Breast epithelium (tissue), 4 donors: ENCODE measurements at regions not wholly inside any gene's neighbourhood (a gene's known extent, or its start where the extent isn't known, plus 50 kb on each side); places are given as distances from the start of the nearest gene placed in this dataset.

Source experiments
- DNase-seq, 2 donors: peaks; one replicate each; pipeline ENCODE4 v3.0.0-alpha.2; 2019; ENCODE audit warnings: low spot score in 2 of 2
- H3K27ac ChIP-seq, 2 donors: fragments of 200-600 bp; sonication (generic) in 1 of 2; one replicate each; pipeline ENCODE4 v1.5.1; 2016 to 2019; ENCODE audit warnings: mild to moderate bottlenecking in 1 of 2
- H3K27me3 ChIP-seq, 2 donors: fragments of 200-600 bp; sonication (generic) in 1 of 2; one replicate each; pipeline versions ENCODE4 v1.5.1 to v1.6.0; 2017 to 2019; ENCODE audit warnings: control low read depth in 1 of 2, mild to moderate bottlenecking in 1 of 2
- H3K36me3 ChIP-seq: fragments of 200-600 bp; one replicate; pipeline ENCODE4 v1.5.1; 2019
- H3K4me1 ChIP-seq, 2 donors: fragments of 200-600 bp; sonication (generic); one replicate each; pipeline ENCODE4 v1.5.1; 2016 to 2019; ENCODE audit warnings: control low read depth in 1 of 2
- H3K4me3 ChIP-seq, 3 donors: fragments of 200-600 bp; sonication (generic); 1 replicate in 2 of 3; 2 replicates in 1 of 3; pipeline ENCODE4 v1.5.1; 2016 to 2019; ENCODE audit warnings: mild to moderate bottlenecking in 3 of 3, moderate library complexity in 2 of 3
- H3K9me3 ChIP-seq, 2 donors: fragments of 200-600 bp; sonication (generic) in 1 of 2; one replicate each; pipeline ENCODE4 v1.5.1; 2016 to 2019; ENCODE audit warnings: control low read depth in 1 of 2
- POLR2A ChIP-seq: fragments of 450-650 bp; IDR thresholded peaks from one replicate; pipeline ENCODE4 v1.6.1; 2016; ENCODE audit warnings: antibody characterized with exemption, mild to moderate bottlenecking, moderate library complexity
- POLR2AphosphoS5 ChIP-seq, 3 donors: sonication (generic); formaldehyde crosslinking; IDR thresholded peaks; one replicate each; pipeline ENCODE4 v1.6.1; 2017; ENCODE audit warnings: antibody characterized with exemption in 3 of 3
- intact Hi-C: fragments of 100-400 bp; cut with DNase I; formaldehyde crosslinking; loops from one replicate; pipeline ENCODE4 v1.15.1; 2023; ENCODE audit warnings: low total_unique reads
- TF ChIP-seq, protein P1 (sequence below), 3 donors: fragments of 450-650 bp; IDR thresholded peaks; one replicate each; pipeline ENCODE4 v1.5.1; 2016 to 2017; ENCODE audit warnings: antibody characterized with exemption in 3 of 3, mild to moderate bottlenecking in 3 of 3, moderate library complexity in 3 of 3

DNA sequence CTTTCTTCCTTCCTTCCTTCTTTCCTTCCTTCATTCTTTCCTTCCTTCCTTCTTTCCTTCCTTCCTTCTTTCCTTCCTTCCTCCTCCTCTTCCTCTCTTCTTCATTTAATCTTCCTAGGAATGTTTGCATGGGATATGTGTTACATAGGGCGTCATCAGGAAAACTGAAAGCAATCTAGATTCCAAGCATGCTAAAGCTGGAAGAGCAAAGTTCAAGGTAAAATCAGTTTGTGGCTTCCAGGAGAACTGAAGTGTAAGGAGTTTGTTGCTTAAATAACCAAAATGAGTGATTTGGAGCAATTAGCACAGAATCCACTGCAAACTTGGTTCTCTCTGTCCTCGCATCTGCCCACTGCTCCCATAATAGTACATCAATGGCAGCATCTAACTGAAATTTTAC, 716.2 kb downstream of the GBE1 start:
- H3K27me3 ChIP-seq = no peaks in the 10 kb centered on the region
- no peak overlapping the region for H3K4me3 ChIP-seq
- no peaks in the 10 kb centered on the region for H3K36me3 ChIP-seq
- intact Hi-C loops = no loop called here
- no peaks in the 10 kb centered on the region for H3K4me1 ChIP-seq
- no peaks in the 10 kb centered on the region for H3K9me3 ChIP-seq
- no peak for DNase-seq
- no peak overlapping the region for H3K27ac ChIP-seq
- TF ChIP-seq POLR2A (no peak), POLR2AphosphoS5 (IDR thresholded peaks at IDR 0.05) (no peak)
- TF ChIP-seq, protein P1, sequence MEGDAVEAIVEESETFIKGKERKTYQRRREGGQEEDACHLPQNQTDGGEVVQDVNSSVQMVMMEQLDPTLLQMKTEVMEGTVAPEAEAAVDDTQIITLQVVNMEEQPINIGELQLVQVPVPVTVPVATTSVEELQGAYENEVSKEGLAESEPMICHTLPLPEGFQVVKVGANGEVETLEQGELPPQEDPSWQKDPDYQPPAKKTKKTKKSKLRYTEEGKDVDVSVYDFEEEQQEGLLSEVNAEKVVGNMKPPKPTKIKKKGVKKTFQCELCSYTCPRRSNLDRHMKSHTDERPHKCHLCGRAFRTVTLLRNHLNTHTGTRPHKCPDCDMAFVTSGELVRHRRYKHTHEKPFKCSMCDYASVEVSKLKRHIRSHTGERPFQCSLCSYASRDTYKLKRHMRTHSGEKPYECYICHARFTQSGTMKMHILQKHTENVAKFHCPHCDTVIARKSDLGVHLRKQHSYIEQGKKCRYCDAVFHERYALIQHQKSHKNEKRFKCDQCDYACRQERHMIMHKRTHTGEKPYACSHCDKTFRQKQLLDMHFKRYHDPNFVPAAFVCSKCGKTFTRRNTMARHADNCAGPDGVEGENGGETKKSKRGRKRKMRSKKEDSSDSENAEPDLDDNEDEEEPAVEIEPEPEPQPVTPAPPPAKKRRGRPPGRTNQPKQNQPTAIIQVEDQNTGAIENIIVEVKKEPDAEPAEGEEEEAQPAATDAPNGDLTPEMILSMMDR (IDR thresholded peaks at IDR 0.05) = no peak

DNA sequence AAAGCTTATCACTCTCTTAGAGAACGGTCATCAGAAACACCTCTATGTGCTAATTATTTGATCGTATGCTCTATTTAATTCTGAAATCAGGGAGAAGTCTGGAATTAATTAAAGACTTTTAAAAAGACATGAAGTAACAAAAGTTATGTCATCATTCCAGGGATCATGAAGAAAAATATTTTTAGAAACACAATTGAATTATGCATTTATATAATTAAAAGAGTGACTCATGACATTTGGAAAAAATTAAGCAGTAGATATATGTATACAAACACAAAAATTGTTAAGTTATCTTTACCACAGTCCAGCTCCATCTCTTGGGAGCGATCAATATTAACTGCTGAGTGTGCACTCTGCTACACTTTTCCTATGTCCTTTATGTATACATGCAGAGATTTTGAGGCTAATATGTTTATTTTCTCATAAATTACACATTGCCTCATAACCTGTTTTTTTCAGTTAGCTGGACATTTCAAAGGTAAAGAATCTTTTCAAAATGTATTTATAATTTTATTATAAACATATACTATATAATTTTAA, 717.7 kb downstream of the GBE1 start:
- Histone ChIP-seq H3K4me3 (no peak overlapping the region), H3K4me1 (no peaks in the 10 kb centered on the region), H3K9me3 (no peaks in the 10 kb centered on the region), H3K27me3 (no peaks in the 10 kb centered on the region), H3K27ac (no peak overlapping the region), H3K36me3 (no peaks in the 10 kb centered on the region)
- intact Hi-C loops = no loop called here
- TF ChIP-seq POLR2AphosphoS5 (IDR thresholded peaks at IDR 0.05) (no peak), POLR2A (no peak)
- TF ChIP-seq, protein P1 (IDR thresholded peaks at IDR 0.05) = no peak
- no peak for DNase-seq

DNA sequence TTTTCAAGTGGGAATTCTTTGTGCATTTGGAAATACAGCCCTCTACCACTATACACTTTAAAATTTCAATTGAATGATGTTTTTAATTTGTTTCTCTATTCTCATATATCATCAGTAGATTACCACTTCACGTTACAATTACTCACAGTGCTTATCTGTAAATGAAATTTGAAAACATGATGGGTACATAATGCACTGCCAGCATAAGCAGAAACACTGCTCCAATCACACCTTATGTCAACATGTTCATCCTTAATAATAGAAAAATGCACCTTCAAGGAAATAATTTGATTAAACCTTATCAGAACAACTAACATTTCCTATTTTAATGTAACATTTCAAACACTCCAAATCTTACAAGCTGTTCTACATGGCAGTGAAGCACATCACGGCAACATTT, 718.4 kb downstream of the GBE1 start:
- TF ChIP-seq, protein P1 (IDR thresholded peaks at IDR 0.05) = no peak
- TF ChIP-seq POLR2AphosphoS5 (IDR thresholded peaks at IDR 0.05) = no peak
- TF ChIP-seq POLR2A = no peak
- no peaks in the 10 kb centered on the region for H3K27me3 ChIP-seq

DNA sequence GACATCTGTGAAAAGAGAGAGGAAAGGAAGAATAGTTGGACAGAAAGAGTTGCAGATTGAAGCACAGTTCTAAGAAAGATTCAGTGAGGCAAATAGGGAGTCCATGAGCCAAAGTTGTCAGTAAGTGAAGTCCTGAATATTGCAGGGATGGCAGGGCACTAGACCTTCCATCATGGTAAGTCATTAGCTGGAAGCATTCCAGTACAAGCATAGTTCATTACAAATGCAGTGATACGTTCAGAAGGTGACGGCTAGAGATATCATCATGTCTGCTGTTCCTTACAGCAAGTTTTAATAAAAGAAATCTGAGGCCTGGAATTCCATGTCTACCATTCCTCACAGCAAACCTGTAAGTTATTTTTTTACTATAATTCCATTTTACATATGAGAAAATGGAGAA, 720.1 kb downstream of the GBE1 start:
- intact Hi-C loops = no loop called here
- no peaks in the 10 kb centered on the region for H3K36me3 ChIP-seq
- TF ChIP-seq POLR2A (no peak), POLR2AphosphoS5 (IDR thresholded peaks at IDR 0.05) (no peak)
- TF ChIP-seq, protein P1 (IDR thresholded peaks at IDR 0.05) = no peak
- H3K27ac ChIP-seq = no peak overlapping the region
- DNase-seq = no peak
- no peak overlapping the region for H3K4me3 ChIP-seq
- no peaks in the 10 kb centered on the region for H3K9me3 ChIP-seq
- no peaks in the 10 kb centered on the region for H3K4me1 ChIP-seq
- no peaks in the 10 kb centered on the region for H3K27me3 ChIP-seq

More for the DNA sequence above, 718.4 kb downstream of the GBE1 start:
- no peaks in the 10 kb centered on the region for H3K9me3 ChIP-seq
- H3K27ac ChIP-seq = no peak overlapping the region
- DNase-seq = no peak
- H3K4me1 ChIP-seq = no peaks in the 10 kb centered on the region
- no peak overlapping the region for H3K4me3 ChIP-seq
- H3K36me3 ChIP-seq = no peaks in the 10 kb centered on the region
- intact Hi-C loops = no loop called here

DNA sequence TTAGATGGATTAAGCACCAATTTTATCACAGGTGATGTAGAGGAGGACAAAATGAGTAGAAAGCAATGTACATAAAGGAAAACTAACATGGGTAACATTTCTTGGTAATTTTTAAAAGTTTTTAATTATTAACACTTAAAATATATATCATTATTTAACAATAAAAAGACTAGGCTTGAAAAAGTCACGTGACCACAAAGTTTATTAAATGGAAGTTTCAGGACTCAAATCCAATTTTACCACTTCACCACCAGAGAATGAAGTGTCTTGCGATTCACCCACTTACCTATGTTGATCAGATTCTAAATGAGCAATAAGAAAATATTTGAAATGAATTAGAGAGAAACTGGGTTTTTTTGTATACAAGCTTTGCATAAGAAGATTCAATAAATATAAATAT, 721.3 kb downstream of the GBE1 start:
- Histone ChIP-seq H3K36me3 (no peaks in the 10 kb centered on the region), H3K27ac (no peak overlapping the region), H3K4me1 (no peaks in the 10 kb centered on the region), H3K27me3 (no peaks in the 10 kb centered on the region), H3K4me3 (no peak overlapping the region), H3K9me3 (no peaks in the 10 kb centered on the region)
- no peak for DNase-seq
- TF ChIP-seq, protein P1 (IDR thresholded peaks at IDR 0.05) = no peak
- no peak for TF ChIP-seq POLR2A
- TF ChIP-seq POLR2AphosphoS5 (IDR thresholded peaks at IDR 0.05) = no peak
- intact Hi-C loops = no loop called here
